GM21619 (cell line): ENCODE measurements at regions not wholly inside any gene's neighbourhood (a gene's known extent, or its start where the extent isn't known, plus 50 kb on each side); places are given as distances from the start of the nearest gene placed in this dataset.
"Not testable (repeated sequence)": the region's sequence is repeated elsewhere in the genome, so short reads cannot be mapped to it uniquely, and the experiment has no call there.

Experiments
- ATAC-seq: cut with Tn5 transposase; IDR thresholded peaks from one replicate; pipeline ENCODE4 v1.9.1; 2021; ENCODE audit not compliant: unreplicated experiment

DNA sequence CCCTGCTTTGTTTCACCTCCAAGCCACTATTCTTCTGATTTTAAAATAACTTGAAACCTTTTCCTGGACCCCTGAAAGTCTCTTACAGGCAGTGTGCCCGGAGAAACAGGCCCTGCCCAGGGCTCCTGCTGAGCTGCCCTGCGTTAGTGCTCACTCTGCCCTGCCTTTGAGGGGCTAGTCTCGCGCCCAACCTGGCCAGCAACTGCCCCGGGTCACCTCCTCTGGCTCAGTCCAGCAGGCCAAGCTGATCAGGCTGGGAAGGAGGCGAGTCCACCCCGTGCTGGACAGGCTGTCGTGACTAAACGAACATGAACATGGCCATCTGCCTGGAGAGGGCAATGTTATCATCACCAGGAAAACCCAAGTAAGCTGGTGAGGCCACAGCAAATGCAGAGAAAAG lies 245.4 kb downstream of the ANKRD60 start:
- no peak for ATAC-seq

DNA sequence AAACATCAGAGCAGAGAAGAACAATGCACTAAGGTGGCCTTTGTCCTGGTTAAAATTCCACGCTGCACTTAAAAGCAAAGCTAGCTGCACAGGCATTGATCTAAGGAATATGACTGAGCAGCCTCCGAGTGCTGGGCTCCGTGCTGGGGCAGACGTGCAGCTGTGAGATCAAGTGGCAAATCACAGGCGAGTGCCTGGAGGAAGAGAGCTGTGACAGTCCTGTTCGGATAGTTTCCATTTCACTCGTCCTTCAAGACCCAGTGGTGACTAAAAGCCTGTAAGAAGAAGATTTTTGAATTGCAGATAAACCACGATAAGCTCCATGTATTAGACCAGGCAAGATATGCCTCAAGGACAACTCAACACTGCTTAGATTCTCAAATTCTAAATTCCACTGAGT lies 247.9 kb downstream of the ANKRD60 start:
- no peak for ATAC-seq

- ATAC-seq: no peak
These were observed 250.9 kb downstream of the ANKRD60 start for GRCh38 chr20:57977569-57977968.

GRCh38 chr20:57977141-57977540 lies 251.3 kb downstream of the ANKRD60 start:
- ATAC-seq: no peak

DNA sequence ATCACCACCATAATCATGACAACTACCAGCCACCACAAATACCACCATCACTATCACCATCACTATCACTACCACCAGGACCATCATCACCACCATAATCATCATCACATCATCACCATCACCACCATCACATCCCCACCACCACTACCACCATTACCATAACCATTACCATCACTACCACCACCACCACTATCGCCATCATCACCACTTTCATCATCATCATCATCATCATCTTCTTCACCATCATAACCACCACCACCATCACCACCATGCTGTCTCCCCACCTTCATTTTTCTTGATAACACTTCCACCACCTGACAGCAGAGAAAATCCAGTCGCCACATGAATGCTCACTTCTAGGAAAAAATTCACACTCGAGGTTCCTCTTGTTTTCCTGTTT lies 253.6 kb downstream of the ANKRD60 start:
- ATAC-seq: no peak

- ATAC-seq: no peak
These were observed 254.6 kb downstream of the ANKRD60 start for GRCh38 chr20:57973886-57974285.

DNA sequence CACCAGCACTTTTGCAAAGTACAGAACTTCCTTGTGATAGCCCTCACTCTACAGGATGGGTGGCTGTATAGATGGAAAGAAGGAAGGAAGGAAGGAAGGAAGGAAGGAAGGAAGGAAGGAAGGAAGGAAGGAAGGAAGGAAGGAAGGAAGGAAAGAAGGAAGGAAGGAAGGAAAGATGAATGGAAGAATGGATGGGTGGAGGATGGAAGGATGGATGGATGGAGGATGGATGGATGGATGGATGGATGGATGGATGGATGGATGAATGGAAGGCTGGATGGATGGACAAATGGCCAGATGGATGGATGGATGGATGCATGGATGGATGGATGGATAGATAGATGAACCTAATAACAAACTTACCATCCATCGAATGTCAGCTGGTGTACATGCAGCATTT lies 256.9 kb downstream of the ANKRD60 start:
- ATAC-seq: not testable (repeated sequence)

DNA sequence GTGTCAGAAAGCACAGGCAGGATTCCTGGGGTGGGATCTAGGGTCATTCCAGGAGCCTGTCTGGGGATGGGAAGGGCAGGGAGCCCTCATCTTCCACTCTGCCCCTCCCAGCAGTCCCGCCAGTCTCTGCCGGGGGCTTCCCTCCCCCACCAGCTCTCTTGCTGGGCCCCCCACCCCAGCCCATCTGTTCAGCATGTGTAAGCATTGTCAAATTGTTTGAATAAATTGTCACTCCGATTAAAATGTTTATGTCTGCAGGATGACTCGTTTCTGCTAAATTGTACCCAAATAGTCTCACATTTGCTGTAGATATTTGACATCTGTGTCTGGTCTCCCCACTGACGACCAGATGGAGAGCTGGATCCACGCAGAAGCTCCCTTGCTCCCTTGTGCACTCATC lies 257.6 kb downstream of the ANKRD60 start:
- ATAC-seq: no peak

GRCh38 chr20:57970116-57970515 lies 258.3 kb downstream of the ANKRD60 start:
- ATAC-seq: no peak

- no peak for ATAC-seq
These were observed 258.3 kb upstream of the PMEPA1 start for GRCh38 chr20:57968120-57968519.

DNA sequence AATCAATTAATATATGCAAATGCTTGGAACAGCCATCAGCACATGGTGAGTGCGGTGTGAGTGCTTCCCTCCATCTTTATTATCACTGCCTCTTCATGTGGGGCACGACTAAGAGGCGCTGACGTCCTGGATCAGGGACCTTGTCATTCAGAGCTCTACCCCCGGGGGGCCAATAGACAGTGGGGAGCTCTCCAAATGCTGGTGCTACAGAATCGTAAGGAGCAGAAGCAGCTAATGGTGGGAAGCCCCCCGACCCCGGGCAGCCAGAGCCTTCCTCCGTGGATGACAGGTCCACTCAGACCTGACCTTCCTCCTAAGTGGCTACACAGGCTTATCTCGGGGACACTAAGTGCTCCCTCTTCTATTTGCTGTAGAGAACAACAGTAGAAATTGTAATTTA lies 257.5 kb upstream of the PMEPA1 start:
- no peak for ATAC-seq

DNA sequence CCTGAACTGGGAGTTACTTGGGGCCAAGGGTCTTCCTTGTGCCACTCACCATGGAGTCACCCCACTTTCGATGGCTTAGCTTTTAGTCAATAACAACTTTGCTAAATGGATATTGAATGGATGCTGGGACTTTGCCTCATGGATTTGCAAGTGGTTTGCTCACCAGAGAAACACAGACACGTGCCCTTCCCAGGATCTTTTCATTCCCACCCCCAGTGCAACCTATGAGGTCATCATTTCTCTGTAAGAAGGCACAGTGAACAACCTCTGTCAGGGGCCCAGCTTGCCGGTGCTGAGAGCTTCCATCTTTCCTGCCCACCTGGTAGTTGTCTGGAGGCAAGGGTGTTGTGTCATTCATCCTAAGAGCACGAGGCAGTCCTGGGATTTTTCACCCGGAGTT lies 256.8 kb upstream of the PMEPA1 start:
- ATAC-seq: no peak

GRCh38 chr20:57965441-57965840 lies 255.6 kb upstream of the PMEPA1 start:
- ATAC-seq: no peak

- no peak for ATAC-seq
These were observed 254.4 kb upstream of the PMEPA1 start for GRCh38 chr20:57964011-57964862.

- ATAC-seq: no peak
These were observed 251.2 kb upstream of the PMEPA1 start for GRCh38 chr20:57960803-57961575.

DNA sequence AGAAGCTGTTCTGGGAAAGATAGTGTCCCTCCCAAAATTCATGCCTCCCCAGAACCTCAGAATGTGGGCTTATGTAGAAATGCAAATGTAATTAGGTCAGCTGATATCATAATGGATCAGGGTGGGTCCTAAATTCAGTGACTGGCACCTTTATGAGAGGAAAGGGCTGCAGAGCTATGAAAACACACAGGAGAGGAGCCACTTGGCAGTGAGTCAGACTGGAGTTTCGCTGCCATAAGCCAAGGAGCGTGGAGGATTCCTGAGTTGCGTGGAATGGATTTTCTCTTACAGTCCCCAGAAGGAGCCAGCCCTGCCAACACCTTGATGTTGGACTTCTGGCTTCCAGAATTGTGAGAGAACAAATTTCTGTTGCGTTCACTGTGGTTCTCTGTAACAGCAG lies 249.8 kb upstream of the PMEPA1 start:
- ATAC-seq: no peak

GRCh38 chr20:57959018-57959417 lies 249.2 kb upstream of the PMEPA1 start:
- ATAC-seq: no peak

- ATAC-seq: no peak
These were observed 248.2 kb upstream of the PMEPA1 start for GRCh38 chr20:57958050-57958420.

- ATAC-seq: no peak
These were observed 247.7 kb upstream of the PMEPA1 start for GRCh38 chr20:57957411-57958049.

DNA sequence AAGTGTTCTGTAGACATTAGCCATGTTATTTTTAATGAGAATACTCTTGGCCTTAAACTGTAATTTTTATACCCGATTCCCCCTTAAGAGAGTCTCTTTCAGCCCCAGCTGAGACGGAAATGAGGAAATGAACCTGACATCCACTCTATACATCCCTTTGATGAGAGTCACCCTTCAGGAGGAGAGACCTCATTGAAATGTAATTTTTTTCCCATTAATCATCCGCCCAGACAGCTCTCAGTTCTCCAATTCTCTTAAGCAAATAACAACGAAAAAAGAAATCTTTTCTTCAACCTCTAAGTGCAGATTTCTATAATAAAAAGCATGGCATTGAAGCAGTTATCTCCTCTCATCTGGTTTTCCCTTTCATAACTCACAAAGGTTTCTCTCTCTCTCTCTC lies 243.8 kb upstream of the PMEPA1 start:
- ATAC-seq: no peak

- ATAC-seq: no peak
These were observed 242.3 kb upstream of the PMEPA1 start for GRCh38 chr20:57952136-57952535.

- ATAC-seq: no peak
These were observed 241.7 kb upstream of the PMEPA1 start for GRCh38 chr20:57951549-57951948.
